A549 (cell line): ENCODE measurements at regions not wholly inside any gene's neighbourhood (a gene's known extent, or its start where the extent isn't known, plus 50 kb on each side); places are given as distances from the start of the nearest gene placed in this dataset.
A peak's percentile ranks its signal among the peaks of the same experiment; 100 is the strongest.

Experiments
- ATAC-seq, 2 experiments: fragments of 200-7000 bp in 1 of 2; fragments of >200 bp in 1 of 2; cut with Nextera tagmentation in 1 of 2; cut with Tn5 transposase in 1 of 2; 3 replicates each; pipeline versions ENCODE4 v1.8.0 to v1.9.1; 2018 to 2020; ENCODE audit warnings: mild to moderate bottlenecking in 1 of 2, moderate library complexity in 1 of 2
- CTCF ChIA-PET: fragments of 300-600 bp; sonication (Branson Sonifier 250); formaldehyde crosslinking; extraction: SDS; loops from one replicate; lab custom pipeline; 2021; ENCODE audit warnings: antibody characterized with exemption, inconsistent platforms; lab: Yijun Ruan, JAX
- POLR2A ChIA-PET: fragments of 350-600 bp; formaldehyde crosslinking; extraction: SDS; loops from one replicate; lab custom pipeline; 2021; ENCODE audit warnings: antibody characterized with exemption, inconsistent platforms; lab: Yijun Ruan, JAX
- DNase-seq, 2 experiments: peaks; one replicate each; pipeline versions ENCODE4 v3.0.0 to v3.0.0-alpha.2; 2011 to 2016; ENCODE audit warnings: low read depth in 1 of 2, low spot score in 1 of 2
- FAIRE-seq: peaks from 2 replicates; lab custom pipeline; 2011; peaks lifted over from hg19 to GRCh38; lab: Jason Lieb, UNC
- H3K27ac ChIP-seq, 2 experiments: fragments of >200 bp; sonication (Bioruptor Twin); formaldehyde crosslinking; 3 replicates each; pipeline ENCODE4 v1.5.1; 2016 to 2017
- H3K4me1 ChIP-seq: fragments of >200 bp; sonication (Bioruptor Twin); formaldehyde crosslinking; 3 replicates; pipeline ENCODE4 v1.6.1; 2016
- H3K4me2 ChIP-seq: fragments of >200 bp; sonication (Bioruptor Twin); formaldehyde crosslinking; 3 replicates; pipeline ENCODE4 v1.6.1; 2016
- H3K4me3 ChIP-seq: fragments of >200 bp; sonication (Bioruptor Twin); formaldehyde crosslinking; 3 replicates; pipeline ENCODE4 v1.5.1; 2016
- H3K9me3 ChIP-seq: fragments of >200 bp; sonication (Bioruptor Twin); formaldehyde crosslinking; 3 replicates; pipeline ENCODE4 v1.6.1; 2016
- ATOH8 ChIP-seq: fragments of 250-450 bp; sonication (Bioruptor Pico); IDR thresholded peaks from 2 replicates; pipeline ENCODE4 v1.5.0; 2020; ENCODE audit warnings: low read depth, mild to moderate bottlenecking, moderate library complexity
- CEBPB ChIP-seq, 2 experiments: fragments of >200 bp in 1 of 2; sonication (Bioruptor Twin) in 1 of 2; formaldehyde crosslinking in 1 of 2; IDR thresholded peaks; 2 replicates each; pipeline ENCODE4 v1.6.1; 2012 to 2016
- CHD2 ChIP-seq: fragments of 150-350 bp; IDR thresholded peaks from 2 replicates; pipeline ENCODE4 v1.6.1; 2014; ENCODE audit warnings: low read length; ENCODE audit not compliant: partially characterized antibody
- CHD4 ChIP-seq: fragments of 200-600 bp; sonication (generic); IDR thresholded peaks from 2 replicates; pipeline ENCODE4 v1.6.1; 2016; ENCODE audit warnings: antibody characterized with exemption, mild to moderate bottlenecking, borderline replicate concordance
- CTCF ChIP-seq: fragments of >200 bp; sonication (Bioruptor Twin); formaldehyde crosslinking; IDR thresholded peaks from 3 replicates; pipeline ENCODE4 v1.5.1; 2016
- E2F6 ChIP-seq: IDR thresholded peaks from 2 replicates; pipeline ENCODE4 v1.6.1; 2012; ENCODE audit warnings: low read depth, borderline replicate concordance
- EHMT2 ChIP-seq: fragments of 200-600 bp; sonication (generic); IDR thresholded peaks from 2 replicates; pipeline ENCODE4 v1.6.1; 2016; ENCODE audit warnings: antibody characterized with exemption, low read depth, mild to moderate bottlenecking, moderate library complexity
- FOSL2 ChIP-seq, 2 experiments: fragments of 450-650 bp in 1 of 2; fragments of >200 bp in 1 of 2; sonication (Bioruptor Twin) in 1 of 2; formaldehyde crosslinking; IDR thresholded peaks; 2 replicates each; pipeline versions ENCODE4 v1.5.0 to v1.6.1; 2016 to 2020; ENCODE audit warnings: mild to moderate bottlenecking in 1 of 2, moderate library complexity in 1 of 2
- HES2 ChIP-seq: fragments of >200 bp; sonication (Bioruptor Twin); formaldehyde crosslinking; IDR thresholded peaks from 2 replicates; pipeline ENCODE4 v1.6.1; 2016
- HOXB13 ChIP-seq: fragments of 250-450 bp; sonication (Bioruptor Pico); IDR thresholded peaks from 2 replicates; pipeline ENCODE4 v1.5.0; 2020; ENCODE audit warnings: low read depth, mild to moderate bottlenecking, moderate library complexity
- HOXB5 ChIP-seq: fragments of 250-450 bp; sonication (Bioruptor Pico); IDR thresholded peaks from 2 replicates; pipeline ENCODE4 v1.5.0; 2020; ENCODE audit warnings: mild to moderate bottlenecking, moderate library complexity
- JUNB ChIP-seq: fragments of >200 bp; sonication (Bioruptor Twin); formaldehyde crosslinking; IDR thresholded peaks from 2 replicates; pipeline ENCODE4 v1.6.1; 2016
- MAX ChIP-seq: IDR thresholded peaks from 2 replicates; pipeline ENCODE4 v1.6.1; 2012
- MAZ ChIP-seq: fragments of 150-350 bp; IDR thresholded peaks from 2 replicates; pipeline ENCODE4 v1.6.1; 2014; ENCODE audit warnings: antibody characterized with exemption, low read depth, low read length, borderline replicate concordance
- MYC ChIP-seq: IDR thresholded peaks from 2 replicates; pipeline ENCODE4 v1.6.1; 2012; ENCODE audit warnings: mild to moderate bottlenecking, inconsistent platforms, low read length, improper control_type of control experiment, borderline replicate concordance
- NFE2L2 ChIP-seq: fragments of 150-350 bp; conservative IDR thresholded peaks from 2 replicates; pipeline ENCODE4 v1.6.1; 2014; ENCODE audit warnings: low read length
- NPAS2 ChIP-seq: fragments of 250-450 bp; sonication (Bioruptor Pico); IDR thresholded peaks from 2 replicates; pipeline ENCODE4 v1.8.0; 2022; ENCODE audit warnings: mild to moderate bottlenecking, moderate library complexity, borderline replicate concordance
- NR3C1 ChIP-seq: fragments of >200 bp; sonication (Bioruptor Twin); formaldehyde crosslinking; IDR thresholded peaks from 3 replicates; pipeline ENCODE4 v1.6.1; 2017
- POLR2AphosphoS2 ChIP-seq: conservative IDR thresholded peaks from 2 replicates; pipeline ENCODE4 v1.6.1; 2012; ENCODE audit warnings: low read length, improper control_type of control experiment, inconsistent platforms
- RARB ChIP-seq: fragments of 250-450 bp; sonication (Bioruptor Pico); IDR thresholded peaks from 2 replicates; pipeline ENCODE4 v1.8.0; 2021; ENCODE audit warnings: mild to moderate bottlenecking, moderate library complexity
- SMC3 ChIP-seq: fragments of >200 bp; sonication (Bioruptor Twin); formaldehyde crosslinking; IDR thresholded peaks from 3 replicates; pipeline ENCODE4 v1.6.1; 2018; ENCODE audit warnings: inconsistent platforms
- ZC3H11A ChIP-seq: fragments of 450-650 bp; IDR thresholded peaks from 2 replicates; pipeline ENCODE4 v1.6.1; 2014; ENCODE audit warnings: antibody characterized with exemption, mild to moderate bottlenecking
- ZSCAN20 ChIP-seq: fragments of 250-450 bp; sonication (Bioruptor Pico); IDR thresholded peaks from 2 replicates; pipeline ENCODE4 v1.8.0; 2022; ENCODE audit warnings: mild to moderate bottlenecking, moderate library complexity
- WGBS: methylation state at CpG from one replicate; pipeline ENCODE4 v1.1.6; 2017; ENCODE audit errors: missing lambda C conversion rate; 5-methylcytosine and 5-hydroxymethylcytosine counted together

- DNase-seq (peak in 1 of 2 experiments; percentile 71), FAIRE-seq (no peak), ATAC-seq (peak; percentile 17 to 55; a peak in 3 of 6 replicates)
- H3K4me1 ChIP-seq, result peaks cover 68% of the 10 kb centered on the region
- CTCF ChIA-PET, result interaction anchor here (1.2 to 2.6 kb wide), 5 partner anchors 8 to 119 kb away, joined by 4 to 19 read pairs (median 9); no protein-coding TSS in a partner anchor
- WGBS, result 8% methylated on average over 3 of the region's 3 CpGs
- TF ChIP-seq NPAS2 (no peak), HES2 (no peak), EHMT2 (no peak), ATOH8 (CRISPR knock-in tag) (no peak), POLR2AphosphoS2 (no peak), NR3C1 (no peak), RARB (CRISPR knock-in tag) (no peak), ZSCAN20 (no peak), FOSL2 (IDR thresholded peaks at IDR 0.05) (no peak), FOSL2 (CRISPR knock-in tag; IDR thresholded peaks at IDR 0.05) (peak; percentile 60), HOXB13 (CRISPR knock-in tag) (no peak), JUNB (no peak), MAX (0 out of 2 replicates have a peak, but pooled peaks have one; percentile 19), ZC3H11A (no peak), HOXB5 (no peak), NFE2L2 (no peak)
- POLR2A ChIA-PET, result no interaction called here
- H3K27ac ChIP-seq, result peak overlapping the region; percentile 58 to 73; a peak in 5 of 6 replicates
- peak overlapping the region; percentile 59 for H3K4me2 ChIP-seq
- no peaks in the 10 kb centered on the region for H3K9me3 ChIP-seq
- H3K4me3 ChIP-seq, result no peak overlapping the region
Observed at GRCh38 chr7:131015657-131015958, 281.6 kb upstream of the KLF14 start.

GRCh38 chr7:131016230-131016629, 282.2 kb upstream of the KLF14 start:
- DNase-seq (no peak), FAIRE-seq (no peak), ATAC-seq (no peak)
- peak overlapping the region; percentile 59 for H3K4me2 ChIP-seq
- WGBS, result 75% methylated on average over 1 of the region's 1 CpG
- no peak for TF ChIP-seq CEBPB (IDR thresholded peaks at IDR 0.05)
- TF ChIP-seq MYC, result no peak
- TF ChIP-seq CHD4, result no peak
- TF ChIP-seq ATOH8 (CRISPR knock-in tag), result no peak
- TF ChIP-seq SMC3, result no peak
- TF ChIP-seq CHD2, result no peak
- no peak for TF ChIP-seq MAZ
- TF ChIP-seq CTCF, result no peak
- no peak for TF ChIP-seq E2F6
- TF ChIP-seq HOXB13 (CRISPR knock-in tag), result no peak
- TF ChIP-seq HOXB5, result no peak
- no peaks in the 10 kb centered on the region for H3K9me3 ChIP-seq
- ChIA-PET CTCF (interaction anchor here (1.2 to 2.6 kb wide), 6 partner anchors 9 to 120 kb away, joined by 4 to 19 read pairs (median 6); no protein-coding TSS in a partner anchor), POLR2A (no interaction called here)
- peak overlapping the region; percentile 58 to 73; a peak in 5 of 6 replicates for H3K27ac ChIP-seq
- peaks cover 62% of the 10 kb centered on the region for H3K4me1 ChIP-seq
- H3K4me3 ChIP-seq, result no peak overlapping the region
